ENCODE measurements at regions not wholly inside any gene's neighbourhood (a gene's known extent, or its start where the extent isn't known, plus 50 kb on each side); places are given as distances from the start of the nearest gene placed in this dataset.

DNA sequence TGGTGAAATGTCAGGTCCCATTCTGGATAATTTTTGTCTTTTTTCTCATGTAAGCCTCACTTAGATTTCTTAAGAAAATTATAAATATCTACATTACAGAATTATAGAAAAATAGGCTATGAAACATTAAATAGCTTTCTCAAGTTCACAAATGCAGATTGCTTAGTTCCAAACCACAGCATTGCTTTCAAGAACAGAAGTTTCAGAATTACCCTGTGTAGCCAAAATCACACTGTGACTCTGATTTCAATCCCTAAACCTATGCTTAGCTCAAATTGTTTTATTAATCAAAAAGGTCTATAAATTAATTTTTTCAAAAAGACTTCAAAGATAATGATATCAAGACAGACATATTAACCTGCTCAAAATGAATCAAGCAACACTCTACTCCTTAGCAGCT is 881.2 kb upstream of the PCDH20 start:
- FAIRE-seq, result no peak

DNA sequence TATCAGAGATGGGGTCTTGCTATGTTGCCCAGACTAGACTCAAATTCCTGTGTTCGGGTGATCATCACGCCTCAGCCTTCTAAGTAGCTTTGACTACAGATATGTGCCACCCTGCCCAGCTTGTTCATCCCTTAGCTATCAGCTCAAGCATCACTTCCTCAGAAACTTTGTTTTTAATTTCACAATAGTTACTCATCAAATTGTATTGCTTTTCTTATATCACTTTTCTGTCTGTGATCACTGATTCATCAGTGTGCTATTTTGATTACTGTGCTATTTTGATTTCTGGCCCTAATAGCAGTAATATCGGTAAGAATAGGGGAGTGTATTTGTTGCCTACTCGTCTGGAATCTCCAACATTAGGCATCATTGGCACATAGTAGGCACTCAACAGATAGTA is 878.6 kb upstream of the PCDH20 start:
- no peak for FAIRE-seq

DNA sequence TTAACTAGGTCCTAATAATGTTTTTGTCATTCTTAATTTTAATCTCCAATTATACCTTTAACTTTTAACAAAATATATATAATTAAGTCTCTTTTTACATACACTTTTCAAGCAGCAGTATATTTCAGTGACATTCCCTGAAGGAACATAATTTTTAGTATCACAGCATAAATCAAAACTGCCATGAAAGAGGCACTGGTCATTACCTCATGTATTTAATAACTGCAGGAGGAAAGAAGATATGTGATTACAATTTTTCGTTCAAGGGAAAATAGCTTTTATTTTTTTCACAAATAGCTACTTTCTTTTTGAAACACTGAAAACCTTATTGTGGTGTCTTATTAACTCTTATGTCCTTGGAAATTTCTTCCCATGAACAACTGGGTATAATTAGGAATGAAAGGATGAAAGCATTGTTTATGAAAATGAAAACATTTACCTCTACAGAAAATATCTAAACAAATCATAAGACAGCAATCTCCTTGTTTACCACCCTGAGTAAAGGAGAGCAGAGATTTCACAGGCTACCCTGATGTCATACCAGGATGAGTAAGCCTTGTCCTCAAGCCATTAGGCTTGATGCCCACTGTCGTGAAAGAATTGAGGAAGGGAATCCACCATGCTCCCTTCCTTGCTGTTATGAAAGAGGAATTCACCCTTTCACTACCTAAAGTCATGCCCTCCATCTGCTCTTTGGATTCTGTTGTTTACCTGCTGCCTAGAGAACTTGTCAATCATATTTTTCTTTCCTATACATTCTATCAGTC is 877.2 kb upstream of the PCDH20 start:
- FAIRE-seq, result no peak

DNA sequence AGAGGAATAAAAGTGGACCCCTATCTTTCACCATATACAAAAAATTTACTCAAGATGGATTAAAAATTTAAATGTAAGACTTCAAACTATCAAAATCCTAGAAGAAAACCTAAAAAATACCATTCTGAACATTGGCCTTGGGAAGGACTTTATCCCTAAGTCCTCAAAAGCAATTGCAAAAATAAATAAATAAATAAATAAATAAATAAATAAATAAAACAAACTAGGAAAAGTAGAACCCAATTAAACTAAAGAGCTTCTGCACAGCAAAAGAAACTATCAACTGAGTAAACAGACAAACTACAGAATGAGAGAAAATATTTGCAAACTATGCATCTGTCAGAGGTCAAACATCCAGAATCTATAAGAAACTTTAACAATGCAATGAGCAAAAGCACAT is 874.9 kb upstream of the PCDH20 start:
- no peak for FAIRE-seq

DNA sequence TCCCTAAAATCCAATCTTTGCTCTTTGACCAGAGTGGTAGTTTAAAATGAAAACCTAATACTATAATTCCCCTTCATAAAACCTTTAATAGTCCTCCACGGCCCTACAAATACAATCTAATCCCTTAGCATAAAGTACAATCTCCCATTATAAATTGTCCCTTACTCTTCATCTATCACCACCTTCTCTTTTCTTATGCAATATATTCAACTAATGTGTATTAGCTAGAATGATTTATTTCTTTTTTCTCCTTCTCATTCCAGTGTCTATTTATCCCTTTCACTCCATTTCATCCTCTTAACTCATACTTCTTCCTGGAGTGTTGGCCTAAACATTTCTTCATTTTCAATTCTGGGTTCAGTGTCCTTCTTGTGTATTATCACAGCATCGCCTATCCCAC is 872.1 kb upstream of the PCDH20 start:
- FAIRE-seq, result no peak

DNA sequence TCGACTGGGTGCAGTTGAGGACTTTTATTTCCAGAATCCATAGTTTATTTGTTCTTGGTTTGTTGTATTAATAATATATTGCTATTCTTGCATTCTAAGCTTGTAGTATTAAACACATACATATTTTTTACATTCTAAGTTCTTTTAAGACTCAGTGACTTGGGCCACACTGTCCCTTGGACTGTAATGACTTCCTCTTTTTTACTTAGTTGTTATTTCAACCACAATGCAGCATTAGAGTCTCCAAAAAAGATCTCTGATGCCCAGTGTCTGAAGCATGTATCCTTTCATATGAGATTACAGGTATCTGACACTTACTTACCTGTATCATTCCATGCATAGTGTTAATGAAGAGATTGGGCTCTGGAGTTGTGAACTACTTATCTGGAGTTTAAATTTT is 864.9 kb upstream of the PCDH20 start:
- no peak for FAIRE-seq

DNA sequence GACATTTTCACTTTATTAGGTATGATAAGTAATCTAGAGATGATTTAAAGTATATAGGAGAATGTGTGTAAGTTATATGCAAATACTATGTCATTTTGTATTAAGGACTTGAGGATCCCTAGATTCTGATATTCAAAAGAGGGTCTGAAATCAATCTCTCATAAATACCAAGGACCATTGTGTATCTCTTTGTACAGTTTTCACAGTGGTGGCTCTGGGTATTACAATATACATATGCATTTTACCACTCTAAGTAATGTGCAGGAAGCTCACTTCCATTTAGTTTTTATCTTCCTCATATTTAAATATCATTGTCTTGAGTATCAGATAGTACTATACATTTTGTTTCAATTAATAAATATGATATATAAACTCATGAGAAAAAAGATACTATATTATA is 862.6 kb upstream of the PCDH20 start:
- no peak for FAIRE-seq

DNA sequence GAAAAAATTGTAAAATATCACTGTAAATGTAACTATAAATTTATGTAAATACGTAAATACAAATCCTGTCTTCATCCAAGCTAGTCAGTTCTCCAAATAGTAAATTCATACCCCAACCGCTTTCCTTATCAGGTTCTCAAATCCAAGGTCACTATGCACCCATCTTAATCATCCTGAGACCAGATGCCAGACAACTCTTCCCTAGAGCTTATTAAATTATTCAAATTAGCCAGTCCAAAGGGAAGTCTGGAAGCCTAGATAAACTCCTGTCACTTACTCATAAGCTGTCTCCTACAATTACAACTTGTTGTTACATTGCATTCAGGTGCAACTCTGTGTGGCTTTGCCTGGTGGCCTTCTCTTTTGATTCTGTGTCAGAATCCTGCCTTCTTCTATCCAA is 836.1 kb upstream of the PCDH20 start:
- no peak for FAIRE-seq

DNA sequence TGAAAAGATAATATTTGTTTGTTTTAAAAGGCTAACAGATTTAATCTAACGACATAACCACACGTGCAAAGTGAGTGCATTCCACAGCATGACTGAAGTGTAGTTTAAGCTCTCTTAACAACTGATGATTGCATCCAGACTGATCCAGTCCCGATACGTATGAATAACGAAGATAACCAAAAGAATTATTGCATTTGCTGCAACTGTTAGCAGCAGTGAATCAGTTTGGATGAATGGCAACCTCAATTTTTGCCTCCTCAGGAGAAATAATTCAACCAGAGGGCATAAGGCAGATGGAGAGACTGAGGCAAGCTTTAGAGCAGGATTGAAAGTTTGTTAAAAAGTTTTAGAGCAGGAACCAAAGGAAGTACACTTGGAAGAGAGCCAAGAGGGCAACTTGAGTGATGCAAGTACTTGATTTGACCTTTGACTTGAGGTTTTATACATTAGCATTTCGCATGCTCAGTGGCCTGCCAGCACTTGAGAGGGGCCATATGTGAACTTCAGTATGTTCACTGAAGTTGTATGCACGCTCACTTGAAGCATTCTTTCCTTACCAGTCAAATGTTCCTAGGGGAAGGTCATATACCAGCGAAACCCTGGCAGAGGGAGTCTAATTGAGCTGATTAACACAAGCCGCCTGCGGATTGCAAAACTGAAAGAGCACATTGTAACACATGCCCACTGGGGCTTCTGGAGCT is 835.0 kb upstream of the PCDH20 start:
- no peak for FAIRE-seq

DNA sequence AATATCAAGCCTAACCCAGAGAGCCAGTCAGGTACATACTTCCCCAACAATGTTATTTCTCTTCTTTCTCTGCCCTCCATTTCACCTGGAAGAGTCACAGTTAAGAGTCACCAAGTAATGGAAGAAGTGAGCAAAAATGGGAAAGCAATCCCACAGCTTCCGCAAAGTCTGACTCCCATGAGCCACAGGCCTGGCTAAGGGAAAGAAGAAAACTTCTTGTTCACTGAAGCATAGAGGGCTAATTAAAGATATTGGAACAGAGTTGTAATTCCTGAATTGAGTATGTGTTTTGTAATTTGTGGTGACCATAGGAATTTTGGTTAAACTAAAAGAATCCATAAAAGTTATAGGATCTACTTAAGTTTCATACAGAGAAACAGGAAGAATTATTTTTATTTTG is 830.9 kb upstream of the PCDH20 start:
- FAIRE-seq, result no peak

DNA sequence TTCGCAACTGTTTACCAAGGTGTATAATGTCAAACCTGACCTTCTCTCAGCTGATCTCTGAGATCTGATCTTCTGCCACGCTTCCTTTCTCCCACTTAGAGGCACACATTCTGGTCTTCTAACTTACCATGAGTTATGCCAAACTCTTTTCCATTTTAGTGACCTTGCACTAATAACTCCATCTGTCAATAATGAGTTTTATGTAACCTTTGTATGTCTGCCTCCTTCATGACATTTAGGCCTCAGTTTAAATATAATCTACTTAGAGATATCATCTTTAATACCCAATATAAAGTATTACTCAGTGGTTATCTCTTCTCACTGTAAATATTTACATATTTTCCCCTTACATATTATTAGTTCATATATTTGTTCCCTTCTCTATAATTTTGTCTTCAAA is 827.5 kb upstream of the PCDH20 start:
- no peak for FAIRE-seq

DNA sequence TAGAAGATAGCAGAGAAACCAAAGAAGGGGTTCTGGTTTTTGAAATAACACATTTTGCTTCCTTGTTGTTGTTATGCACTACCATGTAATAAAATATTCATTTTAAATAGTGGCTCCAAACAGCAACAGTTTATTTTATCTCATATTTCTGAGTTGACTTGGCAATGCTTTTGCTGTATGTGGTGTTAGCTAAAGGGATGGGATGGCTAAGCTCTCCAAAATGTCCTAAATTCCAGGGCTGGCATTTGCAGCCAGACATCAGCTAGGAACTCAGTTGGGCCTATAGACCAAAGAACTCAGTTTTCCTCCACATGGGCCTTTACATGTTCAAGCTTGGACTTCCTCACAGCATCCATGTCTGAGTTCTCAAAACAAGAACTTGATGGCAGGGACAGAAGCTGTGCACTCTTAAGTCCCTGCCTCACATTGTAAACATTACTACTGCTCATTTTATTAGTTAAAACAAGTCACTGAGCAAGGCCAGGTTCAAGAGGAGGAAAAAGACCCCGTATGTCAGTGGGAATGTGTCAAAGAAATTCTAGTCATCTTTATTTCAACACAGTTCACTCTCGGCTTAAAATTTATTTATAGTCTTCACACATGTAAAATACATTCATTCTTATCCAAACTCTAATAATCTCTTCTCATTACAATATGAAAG is 819.3 kb upstream of the PCDH20 start:
- no peak for FAIRE-seq

DNA sequence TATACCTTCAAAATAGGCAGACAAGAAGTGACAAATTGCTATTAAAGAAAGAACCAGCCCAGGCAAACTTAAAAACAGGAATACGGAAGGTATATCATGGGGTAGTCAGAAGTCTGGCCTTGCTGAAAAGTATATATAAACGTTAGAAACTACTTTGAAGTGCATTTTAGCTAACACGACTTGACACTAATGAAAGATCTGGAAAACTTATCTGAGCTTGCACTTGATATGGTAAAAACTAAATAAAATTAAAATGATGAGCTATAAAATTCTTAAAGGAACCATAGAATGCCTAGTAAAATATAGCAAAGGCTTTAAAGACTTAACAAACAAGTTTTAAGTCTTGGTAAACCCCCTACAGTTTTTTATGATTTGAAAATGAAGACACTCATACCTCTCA is 795.3 kb upstream of the PCDH20 start:
- no peak for FAIRE-seq

DNA sequence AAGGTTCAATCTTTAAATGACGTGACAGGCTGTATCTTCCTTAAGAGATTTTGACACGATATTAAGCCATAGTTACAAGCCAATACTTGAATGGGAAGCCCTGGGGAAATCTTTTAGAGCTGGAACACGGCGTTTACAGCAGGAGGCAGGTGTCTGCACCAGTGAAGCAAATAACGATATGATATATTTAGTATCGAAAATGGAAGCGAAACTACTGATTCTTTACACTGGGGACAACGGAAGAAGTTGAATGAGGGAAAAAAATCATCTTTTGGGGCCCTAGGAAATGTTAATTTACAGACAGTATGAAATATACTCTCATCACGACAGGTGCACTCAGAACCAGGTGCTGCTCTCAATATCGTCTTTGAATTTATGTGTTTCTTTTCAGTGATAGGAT is 793.9 kb upstream of the PCDH20 start:
- FAIRE-seq, result no peak

DNA sequence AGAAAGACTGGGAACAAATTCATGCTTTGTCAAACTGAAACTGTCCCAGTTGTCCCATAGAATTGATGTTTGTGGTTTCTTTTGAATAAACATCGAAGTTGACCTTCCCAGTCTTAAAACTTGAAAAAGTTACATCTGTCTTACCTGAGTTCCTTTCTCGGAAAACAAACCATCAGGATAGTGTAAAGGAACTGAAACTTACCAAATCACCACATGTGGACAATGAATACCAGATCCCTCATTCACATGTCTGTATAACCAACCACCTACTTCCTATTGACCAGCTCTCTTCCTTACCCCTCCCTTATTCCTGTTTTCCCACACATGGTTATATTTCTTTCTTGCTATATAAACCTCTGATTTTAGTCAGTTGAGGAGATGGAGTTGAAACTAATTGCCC is 791.7 kb upstream of the PCDH20 start:
- FAIRE-seq, result no peak

DNA sequence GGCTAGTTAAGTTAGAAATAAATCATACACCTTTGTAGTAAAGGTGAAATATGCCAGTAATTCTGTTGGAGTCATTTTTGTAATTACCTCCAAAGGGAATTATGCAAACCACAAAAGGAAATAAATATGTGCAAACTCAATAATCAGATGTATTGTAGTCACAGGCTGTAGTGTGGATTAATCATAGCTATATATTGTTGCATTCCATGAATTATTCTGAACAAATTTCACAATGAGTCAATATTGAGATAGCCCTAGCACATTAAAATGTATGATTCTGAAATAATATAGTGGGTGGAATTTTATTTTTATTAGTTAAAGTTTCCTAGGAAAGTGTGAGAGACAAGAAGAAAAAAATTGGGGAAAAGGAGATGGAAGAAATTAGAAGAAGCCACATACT is 790.5 kb upstream of the PCDH20 start:
- FAIRE-seq, result no peak

DNA sequence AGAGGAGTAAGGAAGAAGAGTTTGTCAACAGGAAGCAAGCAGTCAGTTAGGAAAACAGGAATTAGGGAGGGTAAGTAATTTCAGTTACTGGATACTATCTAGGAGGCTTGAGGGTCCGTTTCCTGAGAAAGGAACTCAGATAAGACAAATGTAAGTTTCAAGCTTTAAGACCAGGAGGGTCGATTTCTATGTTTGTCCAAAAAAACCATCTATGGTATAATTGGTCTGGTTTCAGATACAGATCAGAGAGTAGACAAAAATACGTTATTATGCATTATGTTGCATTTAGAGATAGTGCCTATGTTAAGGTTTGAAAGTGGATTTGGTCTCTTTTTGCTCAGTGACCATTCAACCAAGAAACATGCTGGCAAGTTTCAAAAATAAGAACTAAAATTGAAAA is 789.6 kb upstream of the PCDH20 start:
- no peak for FAIRE-seq

DNA sequence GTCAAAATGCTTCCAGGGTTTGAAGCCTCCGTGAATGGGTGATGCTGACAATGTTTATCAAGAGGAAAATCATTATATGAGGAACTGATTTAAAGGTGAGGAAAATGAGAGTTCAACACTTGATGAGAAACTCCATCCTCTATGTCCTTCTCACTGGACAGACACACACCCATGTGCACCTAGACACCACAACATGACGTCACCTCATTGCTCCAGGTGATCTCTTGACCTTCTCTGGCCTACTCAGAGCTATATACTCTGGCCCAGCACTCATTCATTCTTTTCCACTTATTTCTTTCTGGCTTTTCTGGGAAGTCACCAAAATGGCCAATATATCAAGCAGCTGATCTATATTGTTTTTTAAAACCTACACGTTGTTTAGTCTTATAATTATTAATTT is 778.7 kb upstream of the PCDH20 start:
- FAIRE-seq, result no peak

DNA sequence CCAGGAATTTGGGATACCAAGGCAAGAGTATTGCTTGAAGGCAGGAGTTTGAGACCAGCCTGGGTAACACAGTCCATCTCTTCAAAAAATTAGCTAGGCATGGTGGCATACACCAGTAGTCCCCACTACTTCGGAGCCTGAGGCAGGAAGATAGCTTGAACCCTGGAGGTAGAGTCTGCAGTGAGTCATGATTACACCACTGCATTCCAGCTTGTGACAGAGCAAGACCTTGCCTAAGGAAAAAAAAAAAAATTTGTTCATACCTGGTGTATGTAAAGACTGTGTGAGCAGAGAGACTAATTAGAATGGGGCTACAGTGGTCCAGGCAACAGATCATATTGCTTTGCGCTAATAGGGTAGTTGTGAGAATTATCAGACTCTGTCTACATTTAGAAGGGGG is 778.3 kb upstream of the PCDH20 start:
- no peak for FAIRE-seq

DNA sequence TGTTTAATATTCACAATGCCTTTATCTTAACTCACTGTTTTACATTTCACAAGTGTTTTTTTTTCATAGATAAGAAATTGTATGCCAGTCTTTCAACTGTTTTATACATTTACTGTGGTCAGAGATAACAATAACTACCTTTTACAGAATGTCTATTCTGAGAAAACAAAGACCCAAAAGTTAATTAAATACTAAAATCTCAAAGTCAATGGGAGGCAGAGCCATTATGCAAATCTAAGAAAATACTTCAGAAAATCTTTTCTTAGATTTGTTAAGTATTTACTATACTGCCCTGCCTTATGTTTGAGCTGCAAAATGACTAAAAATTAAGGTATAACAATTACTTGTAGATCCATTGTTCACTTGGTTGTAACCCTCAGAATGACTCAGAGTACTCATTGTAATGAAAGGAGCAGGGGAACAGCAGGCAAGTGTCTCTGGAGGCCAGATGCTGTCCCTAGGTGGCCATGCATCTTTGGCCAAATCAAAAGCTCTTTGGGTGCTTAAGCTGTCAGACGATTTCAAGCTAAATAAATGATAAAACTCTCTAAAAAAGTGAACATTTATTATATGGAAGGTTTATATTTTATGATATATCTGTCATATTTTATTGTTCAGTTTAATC is 770.1 kb upstream of the PCDH20 start:
- no peak for FAIRE-seq

DNA sequence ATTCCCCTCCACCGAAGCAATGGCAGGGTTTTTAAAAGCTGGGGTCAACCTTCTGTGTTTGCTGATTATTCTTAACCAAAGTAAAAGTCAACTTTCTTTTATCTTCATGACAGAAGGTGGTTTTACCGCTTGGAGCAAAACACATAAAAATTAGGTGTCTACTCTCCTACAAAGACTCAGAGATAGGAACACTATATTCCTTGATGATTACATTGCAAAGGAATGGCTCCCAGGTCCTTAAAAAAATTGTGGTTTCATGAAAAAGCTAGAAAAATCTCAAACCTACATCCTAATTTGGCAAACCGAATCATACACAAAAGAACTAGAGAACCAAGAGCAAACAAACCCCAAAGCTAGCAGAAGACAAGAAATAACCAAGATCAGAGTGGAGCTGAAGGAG is 760.4 kb upstream of the PCDH20 start:
- no peak for FAIRE-seq

DNA sequence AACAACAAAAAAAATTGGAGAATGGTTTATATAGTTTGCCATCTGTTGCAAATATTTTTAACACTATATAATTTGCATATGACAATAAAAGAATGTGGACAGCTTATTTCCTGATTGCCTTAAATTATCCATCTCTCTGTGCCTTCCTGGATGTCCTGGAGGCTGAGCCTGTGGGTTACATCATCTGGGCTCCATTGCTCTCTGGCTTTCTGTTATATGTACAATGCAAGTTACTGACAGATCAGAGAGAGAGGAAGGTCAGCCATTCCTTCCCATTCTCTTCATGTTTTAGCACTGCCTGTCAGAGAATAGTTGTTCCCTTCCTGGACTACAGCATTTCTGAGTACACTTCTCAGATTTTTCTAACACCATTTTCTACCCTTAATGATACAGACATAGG is 758.3 kb upstream of the PCDH20 start:
- no peak for FAIRE-seq

DNA sequence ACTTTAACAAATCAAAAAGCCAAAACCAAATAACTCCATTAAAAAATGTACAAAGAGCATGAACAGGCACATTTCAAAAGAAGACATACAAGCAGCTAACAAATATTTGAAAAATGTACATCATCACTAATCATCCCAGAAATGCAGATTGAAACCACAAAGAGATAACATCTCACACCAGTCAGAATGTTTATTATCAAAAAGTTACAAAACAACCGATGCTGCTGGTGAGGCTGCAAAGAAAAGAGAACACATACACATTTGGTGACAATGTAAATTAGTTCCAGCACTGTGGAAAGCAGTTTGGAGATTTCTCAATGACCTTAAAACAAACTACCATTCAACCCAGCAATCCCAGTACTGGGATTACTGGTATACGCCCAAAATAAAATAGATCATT is 756.0 kb upstream of the PCDH20 start:
- FAIRE-seq, result no peak

DNA sequence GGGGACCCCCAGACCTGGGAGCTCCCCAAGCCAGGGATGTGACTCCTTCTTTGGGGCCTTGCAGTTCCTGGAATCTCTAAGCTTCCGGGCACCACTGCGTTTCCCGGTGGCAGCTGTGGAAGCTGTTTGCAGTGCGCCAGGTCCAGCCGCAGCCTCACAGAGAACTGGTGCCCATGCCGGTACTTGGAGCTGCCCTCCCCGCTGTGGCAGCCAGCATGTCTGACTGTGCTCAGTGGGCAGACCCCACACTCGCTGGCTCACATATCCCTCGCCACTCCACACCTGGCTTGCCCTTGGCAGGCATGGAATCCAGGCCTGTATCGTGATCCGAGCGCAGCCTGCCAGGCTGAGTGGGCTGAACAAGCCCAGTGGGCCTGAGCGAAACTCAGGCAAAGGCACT is 753.2 kb upstream of the PCDH20 start:
- no peak for FAIRE-seq

Data from colon (tissue), 2 donors.